Right lobe of liver (tissue), 4 donors: ENCODE measurements at regions not wholly inside any gene's neighbourhood (a gene's known extent, or its start where the extent isn't known, plus 50 kb on each side); places are given as distances from the start of the nearest gene placed in this dataset.

ENCODE experiments used
- POLR2A ChIP-seq: fragments of 450-650 bp; IDR thresholded peaks from one replicate; pipeline ENCODE4 v1.6.1; 2017; ENCODE audit warnings: antibody characterized with exemption, mild to moderate bottlenecking
- TF ChIP-seq, protein P1 (sequence below), 4 donors: fragments of 200-600 bp in 3 of 4; fragments of 450-650 bp in 1 of 4; IDR thresholded peaks; one replicate each; pipeline versions ENCODE4 v1.5.1 to v1.8.0; 2016 to 2022; ENCODE audit warnings: antibody characterized with exemption in 4 of 4, mild to moderate bottlenecking in 2 of 4
- donor health status: DM: no; HTN: no; CAD: no.
- donor health status: DM: no; HTN: no; CAD: no.
- donor health status: DM: no; HTN: yes; CAD: no.

DNA sequence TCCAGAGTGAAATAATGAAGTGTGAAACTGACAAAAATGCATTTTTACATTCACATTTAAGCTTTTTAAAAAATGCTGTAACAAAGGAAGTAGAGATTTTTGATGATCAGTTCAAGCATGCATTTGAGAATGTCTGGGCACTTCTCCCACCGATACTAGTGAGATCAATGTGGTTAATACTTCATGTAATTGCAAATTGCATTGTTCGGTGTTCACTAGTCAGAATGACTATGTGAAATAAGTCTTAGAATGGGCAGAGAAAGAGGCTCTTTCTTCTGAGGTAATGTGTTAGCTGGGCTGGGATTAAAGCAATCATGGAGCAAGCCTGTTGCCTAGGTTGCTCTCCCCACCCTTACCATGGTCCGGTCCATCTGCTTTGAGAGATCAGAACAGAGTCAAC lies 587.0 kb upstream of the GRM7 start:
- TF ChIP-seq, protein P1, sequence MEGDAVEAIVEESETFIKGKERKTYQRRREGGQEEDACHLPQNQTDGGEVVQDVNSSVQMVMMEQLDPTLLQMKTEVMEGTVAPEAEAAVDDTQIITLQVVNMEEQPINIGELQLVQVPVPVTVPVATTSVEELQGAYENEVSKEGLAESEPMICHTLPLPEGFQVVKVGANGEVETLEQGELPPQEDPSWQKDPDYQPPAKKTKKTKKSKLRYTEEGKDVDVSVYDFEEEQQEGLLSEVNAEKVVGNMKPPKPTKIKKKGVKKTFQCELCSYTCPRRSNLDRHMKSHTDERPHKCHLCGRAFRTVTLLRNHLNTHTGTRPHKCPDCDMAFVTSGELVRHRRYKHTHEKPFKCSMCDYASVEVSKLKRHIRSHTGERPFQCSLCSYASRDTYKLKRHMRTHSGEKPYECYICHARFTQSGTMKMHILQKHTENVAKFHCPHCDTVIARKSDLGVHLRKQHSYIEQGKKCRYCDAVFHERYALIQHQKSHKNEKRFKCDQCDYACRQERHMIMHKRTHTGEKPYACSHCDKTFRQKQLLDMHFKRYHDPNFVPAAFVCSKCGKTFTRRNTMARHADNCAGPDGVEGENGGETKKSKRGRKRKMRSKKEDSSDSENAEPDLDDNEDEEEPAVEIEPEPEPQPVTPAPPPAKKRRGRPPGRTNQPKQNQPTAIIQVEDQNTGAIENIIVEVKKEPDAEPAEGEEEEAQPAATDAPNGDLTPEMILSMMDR (IDR thresholded peaks at IDR 0.05): no peak
- TF ChIP-seq POLR2A: no peak
